Spinal cord (tissue), 9 donors: ENCODE measurements at regions not wholly inside any gene's neighbourhood (a gene's known extent, or its start where the extent isn't known, plus 50 kb on each side); places are given as distances from the start of the nearest gene placed in this dataset.
A peak's percentile ranks its signal among the peaks of the same experiment; 100 is the strongest.

Experiments used
- DNase-seq, 6 donors: peaks; one replicate each; pipeline versions ENCODE4 v3.0.0 to v3.0.0-alpha.2; 2013 to 2015; ENCODE audit warnings: low spot score in 6 of 6, low read depth in 4 of 6
- H3K27ac ChIP-seq: one replicate; pipeline ENCODE4 v1.5.1; 2013; ENCODE audit warnings: low read depth, low read length, control low read depth
- H3K27me3 ChIP-seq: one replicate; pipeline ENCODE4 v1.6.1; 2013; ENCODE audit warnings: low read length; ENCODE audit not compliant: control insufficient read depth, insufficient read depth
- H3K36me3 ChIP-seq: one replicate; pipeline ENCODE4 v1.6.1; 2013; ENCODE audit warnings: low read length; ENCODE audit not compliant: control insufficient read depth, insufficient read depth
- H3K4me1 ChIP-seq: one replicate; pipeline ENCODE4 v1.6.1; 2013; ENCODE audit warnings: low read length; ENCODE audit not compliant: control insufficient read depth, insufficient read depth
- H3K4me3 ChIP-seq: one replicate; pipeline ENCODE4 v1.5.1; 2013; ENCODE audit warnings: low read depth, low read length, control low read depth
- H3K9me3 ChIP-seq: one replicate; pipeline ENCODE4 v1.6.1; 2013; ENCODE audit warnings: low read length; ENCODE audit not compliant: control insufficient read depth, insufficient read depth
- WGBS: methylation state at CpG from one replicate; pipeline ENCODE4 v1.1.5; 2013; ENCODE audit warnings: missing lambda C conversion rate; ENCODE audit not compliant: insufficient coverage; 5-methylcytosine and 5-hydroxymethylcytosine counted together
- donor health status: healthy.

GRCh38 chrY:7874080-7874479 lies 962.5 kb upstream of the AMELY start:
- Histone ChIP-seq H3K27me3 (no peaks in the 10 kb centered on the region), H3K9me3 (no peaks in the 10 kb centered on the region), H3K36me3 (no peaks in the 10 kb centered on the region), H3K27ac (no peak overlapping the region), H3K4me1 (no peaks in the 10 kb centered on the region), H3K4me3 (no peak overlapping the region)
- peak in 1 of 6 donors; percentile 3 for DNase-seq

DNA sequence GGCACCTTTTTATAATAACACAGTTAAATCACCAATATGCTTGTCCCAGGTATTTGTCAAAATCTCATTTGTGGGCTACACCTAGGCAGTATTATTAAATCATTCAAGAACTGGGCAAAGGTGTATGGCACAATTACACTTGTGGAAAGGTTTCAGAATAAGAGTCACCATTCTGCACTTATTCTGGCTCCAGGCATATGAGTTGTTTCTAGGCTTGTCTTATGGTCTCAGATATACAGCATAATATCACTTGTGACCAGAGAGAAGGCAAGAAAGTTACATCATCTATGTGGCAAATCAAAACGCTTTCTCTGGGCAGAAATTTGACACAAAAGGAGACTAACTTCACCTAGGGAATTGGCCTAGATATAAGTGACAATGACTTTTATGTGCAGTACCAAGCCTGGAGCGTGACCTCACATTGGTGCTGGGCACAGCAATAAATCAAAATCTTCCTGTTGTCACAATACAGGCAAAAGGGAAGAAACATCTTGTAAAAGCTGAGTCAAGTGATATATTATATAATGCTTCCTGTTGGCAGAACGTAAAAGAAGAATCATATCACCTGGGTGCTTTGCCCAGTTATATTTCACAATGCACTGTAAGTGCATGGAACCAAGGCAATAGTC lies 959.9 kb upstream of the AMELY start:
- Histone ChIP-seq H3K27ac (no peak overlapping the region), H3K27me3 (no peaks in the 10 kb centered on the region), H3K4me3 (no peak overlapping the region), H3K9me3 (no peaks in the 10 kb centered on the region), H3K4me1 (no peaks in the 10 kb centered on the region), H3K36me3 (no peaks in the 10 kb centered on the region)
- DNase-seq = no peak
- WGBS = no CpG with 5 or more reads among the region's 3 CpGs

DNA sequence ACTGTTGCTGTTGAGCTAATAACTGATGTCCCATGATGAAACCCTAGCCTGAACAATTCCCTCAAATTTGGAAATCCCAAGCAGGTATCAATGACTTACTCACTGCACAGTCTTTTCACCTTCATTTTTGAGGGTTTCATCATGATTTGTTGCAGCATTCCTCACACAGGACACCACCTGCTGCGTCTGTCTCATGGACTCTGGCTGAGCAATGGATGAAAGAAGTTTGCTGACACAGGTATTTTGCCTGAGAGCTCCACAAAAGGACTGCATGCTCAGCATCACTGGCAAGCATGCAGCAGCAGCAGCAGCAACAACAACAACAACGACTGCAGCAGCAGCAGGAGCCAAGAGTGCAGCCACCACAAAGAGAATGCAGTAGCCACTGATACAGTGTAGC lies 955.4 kb upstream of the AMELY start:
- Histone ChIP-seq H3K4me3 (no peak overlapping the region), H3K36me3 (no peaks in the 10 kb centered on the region), H3K9me3 (no peaks in the 10 kb centered on the region), H3K27me3 (no peaks in the 10 kb centered on the region), H3K27ac (no peak overlapping the region), H3K4me1 (no peaks in the 10 kb centered on the region)
- DNase-seq = peak in 1 of 6 donors; percentile 26
- WGBS = no CpG with 5 or more reads among the region's 2 CpGs

- Histone ChIP-seq H3K36me3 (no peaks in the 10 kb centered on the region), H3K27me3 (no peaks in the 10 kb centered on the region), H3K9me3 (no peaks in the 10 kb centered on the region), H3K27ac (no peak overlapping the region), H3K4me1 (no peaks in the 10 kb centered on the region), H3K4me3 (no peak overlapping the region)
- no CpG with 5 or more reads among the region's 3 CpGs for WGBS
- no peak for DNase-seq
Measured at GRCh38 chrY:7860781-7861614, 949.4 kb upstream of the AMELY start.

DNA sequence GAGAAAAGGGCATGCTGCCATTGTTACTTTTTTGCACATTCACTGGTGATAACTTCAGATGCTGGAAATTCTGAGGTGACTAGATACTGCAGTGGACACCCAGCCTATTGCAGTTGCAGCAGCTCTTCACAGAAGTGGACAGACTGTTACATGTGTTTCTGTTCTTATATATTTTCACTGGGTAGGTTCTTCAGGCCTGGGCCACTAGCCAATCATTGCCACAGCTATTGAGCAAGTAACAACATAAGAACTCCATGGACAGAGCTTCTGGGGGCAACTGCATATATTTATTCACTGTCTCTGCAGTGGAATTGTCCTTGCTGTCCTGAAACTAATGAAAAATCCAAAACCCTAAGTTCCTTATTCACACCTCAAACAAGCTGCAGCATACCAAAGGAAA lies 938.6 kb upstream of the AMELY start:
- H3K4me3 ChIP-seq = no peak overlapping the region
- no peaks in the 10 kb centered on the region for H3K4me1 ChIP-seq
- no peaks in the 10 kb centered on the region for H3K36me3 ChIP-seq
- no peaks in the 10 kb centered on the region for H3K9me3 ChIP-seq
- no peak for DNase-seq
- no peak overlapping the region for H3K27ac ChIP-seq
- H3K27me3 ChIP-seq = no peaks in the 10 kb centered on the region

DNA sequence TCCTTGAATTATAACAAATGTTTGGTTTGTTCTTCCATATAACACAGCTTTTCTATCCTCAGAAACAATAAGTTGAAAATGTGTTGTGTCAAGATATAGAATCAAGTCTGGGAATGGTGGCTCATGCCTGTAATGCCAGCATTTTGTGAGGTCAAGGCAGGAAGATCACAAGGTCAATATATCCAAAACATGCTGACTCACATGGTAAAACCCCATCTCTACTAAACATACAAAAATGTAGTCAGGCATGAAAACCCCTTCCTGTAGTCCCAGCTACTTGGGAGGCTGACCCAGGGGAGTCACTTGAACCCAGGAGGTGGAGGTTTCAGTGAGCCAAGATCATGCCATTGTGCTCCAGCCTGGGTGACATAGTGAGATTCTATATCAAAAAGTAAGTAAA lies 934.2 kb upstream of the AMELY start:
- no peak for DNase-seq
- H3K27ac ChIP-seq = no peak overlapping the region
- no peaks in the 10 kb centered on the region for H3K36me3 ChIP-seq
- H3K27me3 ChIP-seq = no peaks in the 10 kb centered on the region
- H3K9me3 ChIP-seq = no peaks in the 10 kb centered on the region
- no peaks in the 10 kb centered on the region for H3K4me1 ChIP-seq
- no peak overlapping the region for H3K4me3 ChIP-seq

GRCh38 chrY:7837046-7837445 lies 925.5 kb upstream of the AMELY start:
- no peaks in the 10 kb centered on the region for H3K9me3 ChIP-seq
- no peaks in the 10 kb centered on the region for H3K27me3 ChIP-seq
- peak in 1 of 6 donors; percentile 21 for DNase-seq
- H3K27ac ChIP-seq = no peak overlapping the region
- no peaks in the 10 kb centered on the region for H3K4me1 ChIP-seq
- no peaks in the 10 kb centered on the region for H3K36me3 ChIP-seq
- WGBS = no CpG with 5 or more reads among the region's 7 CpGs
- H3K4me3 ChIP-seq = no peak overlapping the region

DNA sequence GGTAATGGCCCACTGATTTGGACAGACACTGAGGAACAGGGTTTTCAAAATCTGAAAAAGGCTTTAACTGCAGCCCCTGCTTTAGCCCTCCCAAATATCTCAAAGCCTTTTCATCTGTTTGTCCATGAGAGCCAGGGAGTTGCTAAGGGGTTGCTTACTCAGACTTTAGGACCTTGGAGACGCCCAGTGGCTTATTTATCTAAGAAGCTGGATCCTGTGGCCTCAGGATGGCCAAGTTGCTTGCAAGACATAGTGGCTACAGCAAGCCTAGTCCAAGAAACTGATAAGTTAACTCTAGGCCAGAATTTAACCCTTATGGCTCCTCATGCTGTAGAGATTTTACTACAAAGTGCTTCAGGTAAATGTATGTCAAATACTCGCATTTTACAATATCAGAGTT lies 924.8 kb upstream of the AMELY start:
- Histone ChIP-seq H3K27me3 (no peaks in the 10 kb centered on the region), H3K4me1 (no peaks in the 10 kb centered on the region), H3K4me3 (no peak overlapping the region), H3K36me3 (no peaks in the 10 kb centered on the region), H3K9me3 (no peaks in the 10 kb centered on the region), H3K27ac (no peak overlapping the region)
- no CpG with 5 or more reads among the region's 2 CpGs for WGBS
- no peak for DNase-seq

- H3K4me3 ChIP-seq = no peak overlapping the region
- WGBS = no CpG with 5 or more reads among the region's 5 CpGs
- no peaks in the 10 kb centered on the region for H3K4me1 ChIP-seq
- no peaks in the 10 kb centered on the region for H3K27me3 ChIP-seq
- no peaks in the 10 kb centered on the region for H3K36me3 ChIP-seq
- no peaks in the 10 kb centered on the region for H3K9me3 ChIP-seq
- no peak for DNase-seq
- no peak overlapping the region for H3K27ac ChIP-seq
Measured at GRCh38 chrY:7835416-7835815, 923.9 kb upstream of the AMELY start.

DNA sequence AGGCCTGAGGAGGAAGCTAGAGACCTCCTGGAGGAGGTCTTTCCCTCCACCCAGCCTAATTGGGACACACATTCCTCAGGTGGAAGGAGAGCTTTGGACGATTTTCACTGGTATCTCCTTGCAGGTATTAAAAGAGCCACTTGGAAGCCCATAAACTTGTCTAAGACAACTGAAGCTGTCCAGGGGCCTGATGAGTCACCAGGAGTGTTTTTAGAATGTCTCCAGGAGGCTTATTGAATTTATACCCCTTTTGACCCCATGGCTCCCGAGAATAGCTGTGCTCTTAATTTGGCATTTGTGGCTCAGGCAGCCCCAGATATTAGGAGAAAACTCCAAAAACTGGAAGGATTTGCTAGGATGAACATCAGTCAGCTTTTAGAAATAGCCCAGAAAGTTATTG lies 922.7 kb upstream of the AMELY start:
- H3K36me3 ChIP-seq = no peaks in the 10 kb centered on the region
- no peak for DNase-seq
- H3K27me3 ChIP-seq = no peaks in the 10 kb centered on the region
- H3K27ac ChIP-seq = no peak overlapping the region
- H3K4me1 ChIP-seq = no peaks in the 10 kb centered on the region
- no peak overlapping the region for H3K4me3 ChIP-seq
- WGBS = no CpG with 5 or more reads among the region's 2 CpGs
- no peaks in the 10 kb centered on the region for H3K9me3 ChIP-seq
